SK-N-DZ (cell line): ENCODE measurements at regions not wholly inside any gene's neighbourhood (a gene's known extent, or its start where the extent isn't known, plus 50 kb on each side); places are given as distances from the start of the nearest gene placed in this dataset.
"Not testable (repeated sequence)": the region's sequence is repeated elsewhere in the genome, so short reads cannot be mapped to it uniquely, and the experiment has no call there.

Experiments
- DNase-seq: peaks from one replicate; pipeline ENCODE4 v3.0.0-alpha.2; 2015; ENCODE audit warnings: low spot score

DNA sequence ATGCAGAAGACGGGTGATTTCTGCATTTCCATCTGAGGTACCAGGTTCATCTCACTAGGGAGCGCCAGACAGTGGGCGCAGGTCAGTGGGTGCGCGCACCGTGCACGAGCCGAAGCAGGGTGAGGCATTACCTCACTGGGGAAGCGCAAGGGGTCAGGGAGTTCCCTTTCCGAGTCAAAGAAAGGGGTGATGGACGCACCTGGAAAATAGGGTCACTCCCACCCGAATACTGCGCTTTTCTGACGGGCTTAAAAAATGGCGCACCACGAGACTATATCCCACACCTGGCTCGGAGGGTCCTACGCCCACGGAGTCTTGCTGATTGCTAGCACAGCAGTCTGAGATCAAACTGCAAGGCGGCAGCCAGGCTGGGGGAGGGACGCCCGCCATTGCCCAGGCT lies 1246.0 kb upstream of the PABPC4L start:
- DNase-seq = not testable (repeated sequence)

DNA sequence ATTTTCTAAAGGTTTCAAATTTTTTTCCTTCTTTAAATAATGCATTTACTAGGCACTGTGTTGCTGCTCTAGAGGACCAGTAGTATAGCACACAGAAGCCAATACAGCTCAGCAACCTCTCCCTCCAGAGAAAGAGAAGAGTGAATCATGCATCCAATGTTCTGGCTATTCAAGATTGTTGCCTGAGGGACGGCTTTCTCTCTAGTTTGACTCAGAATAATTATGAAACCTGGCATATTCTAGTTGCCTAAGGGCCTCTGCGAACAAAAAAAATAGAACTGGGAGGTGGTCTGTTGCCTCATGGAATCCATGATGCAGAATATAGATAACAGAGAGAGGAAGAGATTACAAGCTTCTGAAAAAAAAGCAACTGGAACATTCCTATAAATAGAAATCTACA lies 1233.3 kb upstream of the PABPC4L start:
- no peak for DNase-seq

DNA sequence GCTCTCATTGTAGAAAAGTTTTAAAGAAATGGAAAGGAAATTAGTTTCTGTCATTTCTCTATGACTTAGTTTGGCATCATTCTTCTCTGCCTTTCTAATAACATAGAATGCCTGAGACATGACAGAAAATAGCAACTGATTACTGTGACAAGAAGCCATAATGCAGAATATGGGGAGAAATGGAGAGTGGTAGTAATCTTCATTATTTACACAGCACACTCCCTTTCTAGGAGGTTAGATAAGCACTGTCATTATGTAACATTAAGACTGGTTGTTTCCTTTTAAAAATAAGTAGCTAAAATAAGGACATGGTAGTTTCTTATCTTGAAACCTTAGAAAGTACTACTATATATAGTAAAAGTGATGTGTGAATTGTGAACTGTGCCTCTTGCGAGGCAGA lies 1227.9 kb upstream of the PABPC4L start:
- DNase-seq = no peak

- DNase-seq = peak; percentile 15
Observed at GRCh38 chr4:135418353-135418752, 1216.8 kb upstream of the PABPC4L start.

- DNase-seq = peak; percentile 7
Observed at GRCh38 chr4:135412213-135412612, 1210.6 kb upstream of the PABPC4L start.

- no peak for DNase-seq
Observed at GRCh38 chr4:135411251-135411650, 1209.7 kb upstream of the PABPC4L start.

- DNase-seq = not testable (repeated sequence)
Observed at GRCh38 chr4:135409261-135409660, 1207.7 kb upstream of the PABPC4L start.

- peak; percentile 27 for DNase-seq
Observed at GRCh38 chr4:135408109-135408508, 1206.5 kb upstream of the PABPC4L start.

GRCh38 chr4:135406597-135406996 lies 1205.0 kb upstream of the PABPC4L start:
- not testable (repeated sequence) for DNase-seq

- no peak for DNase-seq
Observed at GRCh38 chr4:135385830-135386581, 1184.4 kb upstream of the PABPC4L start.

GRCh38 chr4:135383356-135384288 lies 1182.0 kb upstream of the PABPC4L start:
- DNase-seq = no peak

DNA sequence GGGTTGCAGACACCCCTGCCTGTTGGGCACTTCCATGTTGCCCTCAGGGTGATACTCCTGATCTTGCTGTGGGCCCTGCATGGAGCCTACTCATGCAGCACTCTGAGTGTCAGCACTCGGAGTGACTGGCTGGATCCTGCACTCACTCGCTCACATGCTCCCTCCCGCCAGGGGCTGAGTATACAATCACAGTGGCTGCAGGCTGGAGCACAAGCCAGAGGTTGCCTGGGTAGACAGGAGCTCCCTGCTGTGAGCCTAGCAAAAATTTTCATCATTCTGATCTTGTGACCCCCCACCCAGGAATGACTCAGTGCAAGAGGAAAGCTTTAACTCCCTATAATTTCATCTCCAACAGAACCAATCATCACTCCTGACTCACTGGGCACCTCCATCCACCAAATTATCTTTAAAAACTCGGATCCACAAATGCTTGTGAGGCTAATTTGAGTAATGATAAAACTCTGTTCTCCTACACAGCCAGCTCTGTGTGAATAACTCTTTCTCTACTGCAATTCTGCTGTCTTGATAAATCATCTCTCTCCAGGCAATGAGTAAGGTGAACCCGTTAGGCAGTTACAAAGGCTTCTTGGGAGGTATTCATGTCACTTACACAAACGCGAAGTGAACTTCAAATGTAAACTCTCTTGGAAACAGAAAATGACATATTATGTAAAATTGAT lies 1180.8 kb upstream of the PABPC4L start:
- DNase-seq = no peak

DNA sequence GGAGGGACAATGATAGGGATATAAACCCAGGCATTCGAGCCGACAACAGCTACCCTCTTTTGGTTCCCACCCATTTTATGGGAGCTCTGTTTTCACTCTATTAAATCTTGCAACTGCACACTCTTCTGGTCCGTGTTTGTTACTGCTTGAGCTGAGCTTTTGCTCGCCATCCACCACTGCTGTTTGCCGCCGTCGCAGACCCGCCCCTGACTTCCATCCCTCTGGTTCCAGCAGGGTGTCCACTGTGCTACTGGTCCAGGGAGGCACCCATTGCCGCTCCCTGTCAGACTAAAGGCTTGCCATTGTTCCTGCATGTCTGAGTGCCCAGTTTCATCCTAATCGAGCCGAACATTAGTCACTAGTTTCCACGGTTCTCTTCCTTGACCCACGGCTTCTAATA lies 1170.5 kb upstream of the PABPC4L start:
- no peak for DNase-seq

GRCh38 chr4:135371137-135371536 lies 1169.5 kb upstream of the PABPC4L start:
- no peak for DNase-seq

GRCh38 chr4:135368831-135369230 lies 1167.2 kb upstream of the PABPC4L start:
- DNase-seq = no peak

DNA sequence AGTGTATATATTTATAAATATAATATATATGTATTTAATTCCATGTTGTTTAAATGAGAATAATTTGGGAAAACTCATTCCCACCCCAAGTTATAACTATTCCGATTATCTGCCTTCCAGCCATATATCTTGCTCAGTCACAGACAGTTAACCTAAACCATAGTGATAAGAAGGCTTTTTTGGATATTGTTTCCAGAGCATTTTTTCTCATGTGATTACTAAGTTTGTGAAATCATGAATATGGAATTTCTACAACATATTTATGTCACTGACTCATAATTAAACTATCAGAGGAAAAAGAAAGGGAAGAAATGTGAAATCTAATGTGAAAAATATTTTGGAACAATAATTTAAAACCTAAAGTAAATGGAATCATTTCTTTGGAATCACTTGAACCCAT lies 1163.5 kb upstream of the PABPC4L start:
- DNase-seq = no peak

GRCh38 chr4:135359128-135359527 lies 1157.5 kb upstream of the PABPC4L start:
- no peak for DNase-seq

DNA sequence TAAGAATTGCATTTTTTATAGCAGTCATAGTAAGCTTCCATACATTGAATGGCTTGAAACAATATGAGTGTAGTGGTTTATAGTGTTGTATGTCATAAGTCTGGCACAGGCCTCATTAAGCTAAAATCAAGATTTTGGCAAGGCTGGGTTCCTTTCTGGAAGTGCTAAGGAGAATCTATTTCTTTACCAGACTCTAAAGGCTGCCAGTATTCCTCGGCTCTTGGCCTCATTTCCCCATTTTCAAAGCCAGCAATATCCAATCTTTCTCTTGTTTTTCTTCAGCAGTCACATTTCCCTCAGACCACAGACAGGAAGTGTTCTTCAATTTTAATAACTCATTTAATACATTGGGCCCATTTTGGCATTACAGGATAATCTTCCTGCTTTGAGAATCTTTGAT lies 1155.5 kb upstream of the PABPC4L start:
- DNase-seq = no peak

- DNase-seq = no peak
Observed at GRCh38 chr4:135354876-135355275, 1153.3 kb upstream of the PABPC4L start.

DNA sequence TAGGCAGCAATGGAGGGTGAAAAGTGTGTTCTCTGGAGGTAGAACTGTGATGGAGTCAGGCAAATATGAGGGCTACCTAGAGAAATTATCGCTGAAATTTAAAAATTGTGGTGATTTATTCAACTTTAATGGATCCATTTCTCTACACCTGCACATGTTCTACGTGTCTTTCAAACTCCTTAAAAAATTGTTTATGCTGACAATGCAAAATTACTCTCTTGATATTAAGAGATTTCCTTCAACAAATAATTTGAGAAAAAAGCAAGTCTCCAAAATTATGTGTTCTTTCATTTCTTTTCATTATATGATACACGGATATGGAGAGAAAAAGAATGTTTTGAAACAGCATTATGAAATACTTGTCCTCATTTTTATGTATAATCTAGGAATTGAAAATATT lies 1151.4 kb upstream of the PABPC4L start:
- DNase-seq = no peak

GRCh38 chr4:135344492-135344891 lies 1142.9 kb upstream of the PABPC4L start:
- DNase-seq = no peak

GRCh38 chr4:135338181-135338580 lies 1136.6 kb upstream of the PABPC4L start:
- DNase-seq = no peak
